ENCODE measurements at regions not wholly inside any gene's neighbourhood (a gene's known extent, or its start where the extent isn't known, plus 50 kb on each side); places are given as distances from the start of the nearest gene placed in this dataset.

GRCh38 chr15:25939122-25939521 lies 76.0 kb upstream of the ATP10A start:
- H3K27ac ChIP-seq (ENCODE audit: low read length) = no peak overlapping the region
- H3K79me2 ChIP-seq (replicated peaks; ENCODE audit: insufficient read depth, low read length) = no peaks in the 10 kb centered on the region
- H4K20me1 ChIP-seq (ENCODE audit: insufficient read depth) = no peaks in the 10 kb centered on the region
- no peaks in the 10 kb centered on the region for H3K36me3 ChIP-seq (ENCODE audit: insufficient read depth, low read length)
- no peak overlapping the region for H3K9ac ChIP-seq (ENCODE audit: low read length)
- H2AFZ ChIP-seq (ENCODE audit: low read depth, low read length) = no peak overlapping the region
- H3K9me2 ChIP-seq (ENCODE audit: insufficient read depth, low read length) = no peaks in the 10 kb centered on the region
- no peak overlapping the region for H3K4me2 ChIP-seq (ENCODE audit: low read length)
- no peaks in the 10 kb centered on the region for H3F3A ChIP-seq (ENCODE audit: insufficient read depth, low read length, poor library complexity, severe bottlenecking)
- no peak overlapping the region for H3K4me3 ChIP-seq (ENCODE audit: low read length)
- no peaks in the 10 kb centered on the region for H3K9me3 ChIP-seq (ENCODE audit: low read length)
- TF ChIP-seq SMC3 (conservative IDR thresholded peaks at IDR 0.05; ENCODE audit: poor library complexity) (no peak), TAF1 (IDR thresholded peaks at IDR 0.05; ENCODE audit: low read depth) (no peak), CTCF (IDR thresholded peaks at IDR 0.05; ENCODE audit: poor library complexity, severe bottlenecking) (no peak), REST (IDR thresholded peaks at IDR 0.05; ENCODE audit: borderline replicate concordance) (no peak), MXI1 (conservative IDR thresholded peaks at IDR 0.05; ENCODE audit: poor library complexity, severe bottlenecking) (no peak), POLR2AphosphoS5 (IDR thresholded peaks at IDR 0.05) (no peak), EP300 (conservative IDR thresholded peaks at IDR 0.05; ENCODE audit: poor library complexity, severe bottlenecking) (no peak), RAD21 (conservative IDR thresholded peaks at IDR 0.05) (no peak), EZH2 (IDR thresholded peaks at IDR 0.05; ENCODE audit: borderline replicate concordance, insufficient read depth, low read length, poor library complexity, severe bottlenecking) (no peak)
- no peaks in the 10 kb centered on the region for H3K27me3 ChIP-seq (ENCODE audit: insufficient read depth, low read depth, low read length)

GRCh38 chr15:25937796-25938195 lies 74.7 kb upstream of the ATP10A start:
- H3K4me2 ChIP-seq (ENCODE audit: low read length) = no peak overlapping the region
- H3K4me3 ChIP-seq (ENCODE audit: low read length) = no peak overlapping the region
- H3K9me3 ChIP-seq (ENCODE audit: low read length) = no peaks in the 10 kb centered on the region
- H4K20me1 ChIP-seq (ENCODE audit: insufficient read depth) = no peaks in the 10 kb centered on the region
- H3K27ac ChIP-seq (ENCODE audit: low read length) = no peak overlapping the region
- no peaks in the 10 kb centered on the region for H3K9me2 ChIP-seq (ENCODE audit: insufficient read depth, low read length)
- H3K36me3 ChIP-seq (ENCODE audit: insufficient read depth, low read length) = no peaks in the 10 kb centered on the region
- no peak overlapping the region for H2AFZ ChIP-seq (ENCODE audit: low read depth, low read length)
- H3K79me2 ChIP-seq (replicated peaks; ENCODE audit: insufficient read depth, low read length) = no peaks in the 10 kb centered on the region
- no peaks in the 10 kb centered on the region for H3K27me3 ChIP-seq (ENCODE audit: insufficient read depth, low read depth, low read length)
- TF ChIP-seq MXI1 (conservative IDR thresholded peaks at IDR 0.05; ENCODE audit: poor library complexity, severe bottlenecking) (no peak), EP300 (conservative IDR thresholded peaks at IDR 0.05; ENCODE audit: poor library complexity, severe bottlenecking) (no peak), EZH2 (IDR thresholded peaks at IDR 0.05; ENCODE audit: borderline replicate concordance, insufficient read depth, low read length, poor library complexity, severe bottlenecking) (no peak), RAD21 (conservative IDR thresholded peaks at IDR 0.05) (no peak), REST (IDR thresholded peaks at IDR 0.05; ENCODE audit: borderline replicate concordance) (no peak), TAF1 (IDR thresholded peaks at IDR 0.05; ENCODE audit: low read depth) (no peak), SMC3 (conservative IDR thresholded peaks at IDR 0.05; ENCODE audit: poor library complexity) (no peak), CTCF (IDR thresholded peaks at IDR 0.05; ENCODE audit: poor library complexity, severe bottlenecking) (no peak), POLR2AphosphoS5 (IDR thresholded peaks at IDR 0.05) (no peak)
- no peaks in the 10 kb centered on the region for H3F3A ChIP-seq (ENCODE audit: insufficient read depth, low read length, poor library complexity, severe bottlenecking)
- no peak overlapping the region for H3K9ac ChIP-seq (ENCODE audit: low read length)

All from neural cell (in vitro differentiated cells).